GM18873 (cell line): ENCODE measurements at regions not wholly inside any gene's neighbourhood (a gene's known extent, or its start where the extent isn't known, plus 50 kb on each side); places are given as distances from the start of the nearest gene placed in this dataset.
"Not testable (repeated sequence)": the region's sequence is repeated elsewhere in the genome, so short reads cannot be mapped to it uniquely, and the experiment has no call there.

Experiments used
- ATAC-seq: cut with Tn5 transposase; IDR thresholded peaks from one replicate; pipeline ENCODE4 v1.9.1; 2021; ENCODE audit warnings: mild to moderate bottlenecking, moderate library complexity, moderate number of reproducible peaks; ENCODE audit not compliant: unreplicated experiment, low FRiP score

- ATAC-seq: no peak
Measured at GRCh38 chr14:88981948-88982347, 157.5 kb downstream of the TTC8 start.

- no peak for ATAC-seq
Measured at GRCh38 chr14:88983755-88984154, 159.3 kb downstream of the TTC8 start.

GRCh38 chr14:88985654-88986053 lies 161.2 kb downstream of the TTC8 start:
- ATAC-seq: no peak

GRCh38 chr14:88986146-88986841 lies 161.8 kb downstream of the TTC8 start:
- ATAC-seq: no peak

- ATAC-seq: not testable (repeated sequence)
Measured at GRCh38 chr14:88986908-88987307, 162.5 kb downstream of the TTC8 start.

GRCh38 chr14:88987516-88987915 lies 163.1 kb downstream of the TTC8 start:
- no peak for ATAC-seq

GRCh38 chr14:88989911-88990310 lies 165.5 kb downstream of the TTC8 start:
- no peak for ATAC-seq

GRCh38 chr14:88990856-88991255 lies 166.4 kb downstream of the TTC8 start:
- ATAC-seq: no peak

- ATAC-seq: no peak
Measured at GRCh38 chr14:88992011-88992410, 167.6 kb downstream of the TTC8 start.

- ATAC-seq: no peak
Measured at GRCh38 chr14:88993946-88994345, 169.5 kb downstream of the TTC8 start.

- ATAC-seq: no peak
Measured at GRCh38 chr14:88995437-88996198, 171.2 kb downstream of the TTC8 start.

GRCh38 chr14:88998027-88998426 lies 173.6 kb downstream of the TTC8 start:
- no peak for ATAC-seq

GRCh38 chr14:88999137-88999536 lies 174.7 kb downstream of the TTC8 start:
- ATAC-seq: no peak

- ATAC-seq: no peak
Measured at GRCh38 chr14:89000007-89000942, 175.8 kb downstream of the TTC8 start.

- no peak for ATAC-seq
Measured at GRCh38 chr14:89004166-89004565, 179.7 kb downstream of the TTC8 start.

GRCh38 chr14:89007906-89008305 lies 183.5 kb downstream of the TTC8 start:
- no peak for ATAC-seq

- no peak for ATAC-seq
Measured at GRCh38 chr14:89011355-89012281, 187.2 kb downstream of the TTC8 start.

GRCh38 chr14:89012282-89013097 lies 188.0 kb downstream of the TTC8 start:
- ATAC-seq: no peak

- no peak for ATAC-seq
Measured at GRCh38 chr14:89013098-89013504, 188.7 kb downstream of the TTC8 start.
